ENCODE measurements at regions not wholly inside any gene's neighbourhood (a gene's known extent, or its start where the extent isn't known, plus 50 kb on each side); places are given as distances from the start of the nearest gene placed in this dataset.

GRCh38 chrX:43553257-43553656 is 102.8 kb upstream of the MAOA start:
- Histone ChIP-seq H3K27me3 (ENCODE audit: control insufficient read depth in 1 of 2, insufficient read depth in 2 of 2, low read length in 2 of 2) (peaks cover 0 to 14% of the 10 kb centered on the region in 2 donors), H3K27ac (ENCODE audit: low read depth in 2 of 2, low read length in 1 of 2) (no peak overlapping the region), H3K9me3 (ENCODE audit: control insufficient read depth in 2 of 2, insufficient read depth in 1 of 2, low read depth in 1 of 2, low read length in 1 of 2) (no peaks in the 10 kb centered on the region), H3K36me3 (ENCODE audit: control insufficient read depth in 2 of 2, insufficient read depth in 2 of 2, low read length in 1 of 2) (no peaks in the 10 kb centered on the region), H3K4me3 (ENCODE audit: low read depth in 1 of 2, low read length in 2 of 2) (no peak overlapping the region), H3K4me1 (ENCODE audit: control insufficient read depth in 2 of 2, insufficient read depth in 2 of 2, low read length in 1 of 2) (no peaks in the 10 kb centered on the region)
- 71 to 84% methylated on average over 5 of the region's 5 CpGs for WGBS, 2 donors

DNA sequence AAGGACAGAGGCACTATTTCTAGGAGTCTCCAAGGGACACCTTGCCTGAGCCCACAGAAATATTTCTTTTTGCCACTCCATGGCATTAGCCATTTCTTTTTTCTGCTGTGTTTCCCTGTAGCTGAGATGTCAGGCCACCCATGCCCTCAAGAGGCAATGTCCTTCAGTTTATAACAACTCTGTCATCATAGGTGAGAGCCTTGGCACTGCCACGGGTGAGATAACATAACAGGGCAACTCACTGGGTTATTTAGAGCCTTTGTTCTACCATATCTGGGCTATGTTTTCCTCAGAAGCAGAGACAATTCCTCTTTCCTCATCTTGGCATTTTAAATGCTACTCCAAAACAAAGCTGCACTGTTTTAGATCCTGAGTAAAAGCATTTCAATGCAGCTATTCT is 99.9 kb upstream of the MAOA start:
- H3K4me3 ChIP-seq (ENCODE audit: low read depth in 1 of 2, low read length in 2 of 2), result no peak overlapping the region
- no peaks in the 10 kb centered on the region for H3K36me3 ChIP-seq (ENCODE audit: control insufficient read depth in 2 of 2, insufficient read depth in 2 of 2, low read length in 1 of 2)
- H3K4me1 ChIP-seq (ENCODE audit: control insufficient read depth in 2 of 2, insufficient read depth in 2 of 2, low read length in 1 of 2), result no peaks in the 10 kb centered on the region
- peaks cover 0 to 16% of the 10 kb centered on the region in 2 donors for H3K27me3 ChIP-seq (ENCODE audit: control insufficient read depth in 1 of 2, insufficient read depth in 2 of 2, low read length in 2 of 2)
- no peaks in the 10 kb centered on the region for H3K9me3 ChIP-seq (ENCODE audit: control insufficient read depth in 2 of 2, insufficient read depth in 1 of 2, low read depth in 1 of 2, low read length in 1 of 2)
- no peak overlapping the region for H3K27ac ChIP-seq (ENCODE audit: low read depth in 2 of 2, low read length in 1 of 2)
- WGBS, 2 donors, result 25 to 53% methylated on average over 1 of the region's 1 CpG

DNA sequence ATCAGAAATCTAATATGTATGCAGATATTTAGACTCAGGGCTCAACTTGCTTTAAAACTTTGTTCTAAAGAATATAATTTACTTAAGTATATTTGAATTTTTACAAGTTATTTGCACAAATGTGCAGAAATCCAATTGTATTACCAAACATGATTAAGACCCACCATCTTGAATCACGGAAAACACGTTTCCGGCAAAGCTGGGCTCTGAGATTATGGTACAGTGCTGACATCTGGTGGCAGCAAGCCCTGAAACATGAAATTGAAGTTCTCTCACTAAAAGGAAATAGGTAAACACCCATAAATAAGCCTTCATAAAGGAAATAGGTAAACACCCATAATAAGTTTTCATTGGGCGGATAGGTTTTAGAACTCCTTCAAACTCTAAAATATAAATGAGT is 98.3 kb upstream of the MAOA start:
- no peaks in the 10 kb centered on the region for H3K9me3 ChIP-seq (ENCODE audit: control insufficient read depth in 2 of 2, insufficient read depth in 1 of 2, low read depth in 1 of 2, low read length in 1 of 2)
- WGBS, 2 donors, result 7 to 10% methylated on average over 4 of the region's 4 CpGs
- no peak overlapping the region for H3K4me3 ChIP-seq (ENCODE audit: low read depth in 1 of 2, low read length in 2 of 2)
- H3K27me3 ChIP-seq (ENCODE audit: control insufficient read depth in 1 of 2, insufficient read depth in 2 of 2, low read length in 2 of 2), result peaks cover 0 to 11% of the 10 kb centered on the region in 2 donors
- H3K36me3 ChIP-seq (ENCODE audit: control insufficient read depth in 2 of 2, insufficient read depth in 2 of 2, low read length in 1 of 2), result no peaks in the 10 kb centered on the region
- H3K27ac ChIP-seq (ENCODE audit: low read depth in 2 of 2, low read length in 1 of 2), result no peak overlapping the region
- H3K4me1 ChIP-seq (ENCODE audit: control insufficient read depth in 2 of 2, insufficient read depth in 2 of 2, low read length in 1 of 2), result no peaks in the 10 kb centered on the region

GRCh38 chrX:43559644-43560043 is 96.5 kb upstream of the MAOA start:
- Histone ChIP-seq H3K27me3 (ENCODE audit: control insufficient read depth in 1 of 2, insufficient read depth in 2 of 2, low read length in 2 of 2) (peaks cover 0 to 7% of the 10 kb centered on the region in 2 donors), H3K36me3 (ENCODE audit: control insufficient read depth in 2 of 2, insufficient read depth in 2 of 2, low read length in 1 of 2) (no peaks in the 10 kb centered on the region), H3K4me1 (ENCODE audit: control insufficient read depth in 2 of 2, insufficient read depth in 2 of 2, low read length in 1 of 2) (no peaks in the 10 kb centered on the region), H3K9me3 (ENCODE audit: control insufficient read depth in 2 of 2, insufficient read depth in 1 of 2, low read depth in 1 of 2, low read length in 1 of 2) (no peaks in the 10 kb centered on the region), H3K4me3 (ENCODE audit: low read depth in 1 of 2, low read length in 2 of 2) (no peak overlapping the region), H3K27ac (ENCODE audit: low read depth in 2 of 2, low read length in 1 of 2) (peak overlapping the region; percentile 41 to 42)
- WGBS, 2 donors, result 47 to 50% methylated on average over 2 of the region's 2 CpGs

- Histone ChIP-seq H3K27ac (ENCODE audit: low read depth in 2 of 2, low read length in 1 of 2) (peak overlapping the region; percentile 41 to 63), H3K36me3 (ENCODE audit: control insufficient read depth in 2 of 2, insufficient read depth in 2 of 2, low read length in 1 of 2) (no peaks in the 10 kb centered on the region), H3K4me3 (ENCODE audit: low read depth in 1 of 2, low read length in 2 of 2) (no peak overlapping the region), H3K4me1 (ENCODE audit: control insufficient read depth in 2 of 2, insufficient read depth in 2 of 2, low read length in 1 of 2) (no peaks in the 10 kb centered on the region), H3K27me3 (ENCODE audit: control insufficient read depth in 1 of 2, insufficient read depth in 2 of 2, low read length in 2 of 2) (peaks cover 0 to 7% of the 10 kb centered on the region in 2 donors), H3K9me3 (ENCODE audit: control insufficient read depth in 2 of 2, insufficient read depth in 1 of 2, low read depth in 1 of 2, low read length in 1 of 2) (no peaks in the 10 kb centered on the region)
- 46 to 49% methylated on average over 5 of the region's 5 CpGs for WGBS, 2 donors
Observed at GRCh38 chrX:43560247-43560946, 95.7 kb upstream of the MAOA start.

DNA sequence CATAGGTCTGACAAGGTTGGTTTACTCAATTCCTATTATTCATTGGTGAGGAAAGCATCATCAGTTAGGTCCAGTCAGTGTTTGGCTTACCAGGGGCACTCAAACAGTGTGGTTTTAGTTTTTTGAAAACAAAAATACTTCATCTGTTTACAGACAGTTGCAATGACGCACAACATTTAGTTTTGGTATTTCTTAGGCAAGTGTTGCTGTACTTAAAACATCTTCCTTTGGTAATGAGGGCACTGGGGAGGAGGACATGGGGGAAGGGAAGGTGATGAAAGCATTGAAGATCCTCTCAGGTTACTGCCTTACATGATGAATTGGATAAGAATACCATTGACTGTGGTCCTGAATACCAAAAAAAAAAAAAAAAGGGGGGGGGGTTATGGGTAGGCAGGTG is 93.7 kb upstream of the MAOA start:
- no peak overlapping the region for H3K4me3 ChIP-seq (ENCODE audit: low read depth in 1 of 2, low read length in 2 of 2)
- H3K4me1 ChIP-seq (ENCODE audit: control insufficient read depth in 2 of 2, insufficient read depth in 2 of 2, low read length in 1 of 2), result no peaks in the 10 kb centered on the region
- H3K36me3 ChIP-seq (ENCODE audit: control insufficient read depth in 2 of 2, insufficient read depth in 2 of 2, low read length in 1 of 2), result no peaks in the 10 kb centered on the region
- 50 to 88% methylated on average over 1 of the region's 1 CpG for WGBS, 2 donors
- peaks cover 0 to 9% of the 10 kb centered on the region in 2 donors for H3K27me3 ChIP-seq (ENCODE audit: control insufficient read depth in 1 of 2, insufficient read depth in 2 of 2, low read length in 2 of 2)
- H3K9me3 ChIP-seq (ENCODE audit: control insufficient read depth in 2 of 2, insufficient read depth in 1 of 2, low read depth in 1 of 2, low read length in 1 of 2), result no peaks in the 10 kb centered on the region
- H3K27ac ChIP-seq (ENCODE audit: low read depth in 2 of 2, low read length in 1 of 2), result no peak overlapping the region

GRCh38 chrX:43564953-43565352 is 91.1 kb upstream of the MAOA start:
- no peaks in the 10 kb centered on the region for H3K4me1 ChIP-seq (ENCODE audit: control insufficient read depth in 2 of 2, insufficient read depth in 2 of 2, low read length in 1 of 2)
- no peak overlapping the region for H3K4me3 ChIP-seq (ENCODE audit: low read depth in 1 of 2, low read length in 2 of 2)
- WGBS, 2 donors, result 83 to 89% methylated on average over 2 of the region's 2 CpGs
- H3K36me3 ChIP-seq (ENCODE audit: control insufficient read depth in 2 of 2, insufficient read depth in 2 of 2, low read length in 1 of 2), result no peaks in the 10 kb centered on the region
- no peak overlapping the region for H3K27ac ChIP-seq (ENCODE audit: low read depth in 2 of 2, low read length in 1 of 2)
- no peaks in the 10 kb centered on the region for H3K9me3 ChIP-seq (ENCODE audit: control insufficient read depth in 2 of 2, insufficient read depth in 1 of 2, low read depth in 1 of 2, low read length in 1 of 2)
- peaks cover 0 to 9% of the 10 kb centered on the region in 2 donors for H3K27me3 ChIP-seq (ENCODE audit: control insufficient read depth in 1 of 2, insufficient read depth in 2 of 2, low read length in 2 of 2)

- peaks cover 0 to 7% of the 10 kb centered on the region in 2 donors for H3K27me3 ChIP-seq (ENCODE audit: control insufficient read depth in 1 of 2, insufficient read depth in 2 of 2, low read length in 2 of 2)
- H3K9me3 ChIP-seq (ENCODE audit: control insufficient read depth in 2 of 2, insufficient read depth in 1 of 2, low read depth in 1 of 2, low read length in 1 of 2), result no peaks in the 10 kb centered on the region
- no peaks in the 10 kb centered on the region for H3K4me1 ChIP-seq (ENCODE audit: control insufficient read depth in 2 of 2, insufficient read depth in 2 of 2, low read length in 1 of 2)
- no peak overlapping the region for H3K27ac ChIP-seq (ENCODE audit: low read depth in 2 of 2, low read length in 1 of 2)
- no peak overlapping the region for H3K4me3 ChIP-seq (ENCODE audit: low read depth in 1 of 2, low read length in 2 of 2)
- no peaks in the 10 kb centered on the region for H3K36me3 ChIP-seq (ENCODE audit: control insufficient read depth in 2 of 2, insufficient read depth in 2 of 2, low read length in 1 of 2)
Observed at GRCh38 chrX:43566170-43566569, 89.9 kb upstream of the MAOA start.

DNA sequence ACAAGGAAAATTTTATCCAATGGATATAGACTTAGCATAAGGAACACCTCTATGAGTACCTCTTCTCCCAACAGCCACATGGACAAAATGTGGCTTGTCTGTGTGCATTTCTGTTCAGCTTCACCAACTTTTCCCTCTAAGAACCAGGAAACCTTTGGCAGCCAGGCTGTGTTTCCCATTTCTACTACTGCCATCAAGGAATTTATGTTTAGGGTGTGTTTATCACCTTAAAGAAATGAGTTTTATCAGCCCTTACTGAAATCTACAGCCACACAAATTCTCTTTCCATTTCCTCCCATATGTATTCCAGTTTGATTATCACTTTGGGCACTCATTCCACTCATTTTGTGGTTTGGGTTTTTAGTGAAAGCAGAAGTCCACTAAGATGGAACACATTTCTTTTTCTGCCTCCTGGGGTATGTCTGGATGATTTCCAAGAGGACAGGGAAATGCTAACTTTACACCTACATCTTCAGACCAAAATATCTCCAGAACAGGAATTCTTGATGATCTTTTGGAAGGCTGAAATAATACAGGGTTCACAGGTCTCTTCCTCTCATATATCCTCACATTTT is 82.6 kb upstream of the MAOA start:
- H3K27me3 ChIP-seq (ENCODE audit: control insufficient read depth in 1 of 2, insufficient read depth in 2 of 2, low read length in 2 of 2), result no peaks in the 10 kb centered on the region
- H3K27ac ChIP-seq (ENCODE audit: low read depth in 2 of 2, low read length in 1 of 2), result no peak overlapping the region

DNA sequence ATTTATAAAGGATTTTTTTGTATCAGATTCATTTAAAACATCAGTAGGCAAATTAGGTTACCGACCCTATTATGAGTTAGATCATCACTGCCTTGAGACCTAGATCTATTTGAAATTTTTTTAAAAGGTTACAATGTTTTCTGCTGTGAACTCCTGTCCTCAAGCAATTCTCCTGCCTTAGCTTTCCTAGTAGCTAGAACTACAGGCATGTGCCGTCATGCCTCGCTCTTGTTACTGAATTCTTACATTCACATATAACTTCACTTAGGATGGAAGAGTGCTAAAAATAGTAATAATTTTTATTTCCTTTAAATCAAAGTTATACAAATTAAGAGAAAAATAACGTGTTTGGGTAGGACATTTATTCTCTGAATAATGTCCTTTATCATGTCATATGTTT is 75.5 kb upstream of the MAOA start:
- 45 to 68% methylated on average over 4 of the region's 4 CpGs for WGBS, 2 donors
- Histone ChIP-seq H3K9me3 (ENCODE audit: control insufficient read depth in 2 of 2, insufficient read depth in 1 of 2, low read depth in 1 of 2, low read length in 1 of 2) (no peaks in the 10 kb centered on the region), H3K4me1 (ENCODE audit: control insufficient read depth in 2 of 2, insufficient read depth in 2 of 2, low read length in 1 of 2) (no peaks in the 10 kb centered on the region), H3K27me3 (ENCODE audit: control insufficient read depth in 1 of 2, insufficient read depth in 2 of 2, low read length in 2 of 2) (no peaks in the 10 kb centered on the region), H3K36me3 (ENCODE audit: control insufficient read depth in 2 of 2, insufficient read depth in 2 of 2, low read length in 1 of 2) (no peaks in the 10 kb centered on the region), H3K4me3 (ENCODE audit: low read depth in 1 of 2, low read length in 2 of 2) (no peak overlapping the region), H3K27ac (ENCODE audit: low read depth in 2 of 2, low read length in 1 of 2) (peak overlapping the region in 1 of 2 donors; percentile 31)

More for the DNA sequence above, 82.6 kb upstream of the MAOA start:
- H3K4me1 ChIP-seq (ENCODE audit: control insufficient read depth in 2 of 2, insufficient read depth in 2 of 2, low read length in 1 of 2), result no peaks in the 10 kb centered on the region
- no peaks in the 10 kb centered on the region for H3K9me3 ChIP-seq (ENCODE audit: control insufficient read depth in 2 of 2, insufficient read depth in 1 of 2, low read depth in 1 of 2, low read length in 1 of 2)
- H3K36me3 ChIP-seq (ENCODE audit: control insufficient read depth in 2 of 2, insufficient read depth in 2 of 2, low read length in 1 of 2), result no peaks in the 10 kb centered on the region
- no peak overlapping the region for H3K4me3 ChIP-seq (ENCODE audit: low read depth in 1 of 2, low read length in 2 of 2)

Data from esophagus (tissue), 2 donors.